ENCODE measurements at regions not wholly inside any gene's neighbourhood (a gene's known extent, or its start where the extent isn't known, plus 50 kb on each side); places are given as distances from the start of the nearest gene placed in this dataset.
A peak's percentile ranks its signal among the peaks of the same experiment; 100 is the strongest.

DNA sequence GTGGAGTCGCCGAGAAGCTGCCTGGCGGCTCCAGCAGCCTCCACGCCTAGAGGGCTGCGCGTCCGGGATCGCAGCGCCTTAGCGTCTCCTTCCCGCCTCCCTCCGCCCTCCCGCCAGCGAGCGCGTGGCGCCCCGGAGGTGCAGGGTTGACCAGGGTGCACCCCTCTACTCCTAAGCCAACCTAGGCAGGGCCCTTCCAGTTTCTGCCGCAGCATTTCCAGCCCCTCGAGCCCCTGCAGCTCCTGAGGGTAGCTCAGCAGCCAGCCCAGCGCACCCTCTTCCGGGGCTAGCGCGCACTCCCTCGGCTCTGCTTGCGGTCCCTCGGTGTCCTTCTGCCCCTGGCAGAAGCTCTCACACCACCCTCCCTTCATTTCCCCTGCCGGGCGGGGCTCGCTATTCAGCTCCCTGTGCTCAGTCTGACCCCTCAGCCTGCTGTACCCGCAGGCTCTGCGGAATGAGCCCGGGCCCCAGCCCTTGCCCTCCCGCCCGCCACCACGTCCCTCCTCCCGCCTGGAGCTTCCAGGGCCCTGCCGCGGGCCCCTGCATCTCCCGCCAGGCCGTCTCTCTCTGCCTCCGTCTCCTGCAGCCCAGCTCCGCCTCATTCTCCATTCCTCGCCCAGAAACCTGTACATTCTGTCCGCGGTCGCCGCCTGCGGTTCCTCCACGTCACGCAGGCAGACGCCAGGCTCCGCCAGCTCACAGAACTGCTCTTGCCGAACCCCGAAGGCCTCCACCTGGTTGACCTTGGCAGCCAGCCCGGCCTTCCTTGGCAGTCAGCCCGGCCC, 61.8 kb downstream of the SPATA31C2 start (continued):
- TF ChIP-seq CHD7 (IDR thresholded peaks at IDR 0.05; ENCODE audit: insufficient replicate concordance, low read length), result no peak
- peak in 1 of 3 experiments; percentile 1; a peak in 2 of 4 replicates for TF ChIP-seq CTCF (IDR thresholded peaks at IDR 0.05; ENCODE audit: control extremely low read depth in 1 of 3, insufficient read depth in 1 of 3, low read depth in 1 of 3, low read length in 3 of 3)
- 0 out of 2 replicates have a peak, but pooled peaks have one; percentile 42 for TF ChIP-seq GABPA (IDR thresholded peaks at IDR 0.05; ENCODE audit: borderline replicate concordance, insufficient read depth, low read length)
- no peak for TF ChIP-seq SP1 (IDR thresholded peaks at IDR 0.05; ENCODE audit: low read depth, low read length)
- TF ChIP-seq, protein P1, sequence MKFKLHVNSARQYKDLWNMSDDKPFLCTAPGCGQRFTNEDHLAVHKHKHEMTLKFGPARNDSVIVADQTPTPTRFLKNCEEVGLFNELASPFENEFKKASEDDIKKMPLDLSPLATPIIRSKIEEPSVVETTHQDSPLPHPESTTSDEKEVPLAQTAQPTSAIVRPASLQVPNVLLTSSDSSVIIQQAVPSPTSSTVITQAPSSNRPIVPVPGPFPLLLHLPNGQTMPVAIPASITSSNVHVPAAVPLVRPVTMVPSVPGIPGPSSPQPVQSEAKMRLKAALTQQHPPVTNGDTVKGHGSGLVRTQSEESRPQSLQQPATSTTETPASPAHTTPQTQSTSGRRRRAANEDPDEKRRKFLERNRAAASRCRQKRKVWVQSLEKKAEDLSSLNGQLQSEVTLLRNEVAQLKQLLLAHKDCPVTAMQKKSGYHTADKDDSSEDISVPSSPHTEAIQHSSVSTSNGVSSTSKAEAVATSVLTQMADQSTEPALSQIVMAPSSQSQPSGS (IDR thresholded peaks at IDR 0.05; ENCODE audit: low read length), result no peak
